ENCODE measurements at regions not wholly inside any gene's neighbourhood (a gene's known extent, or its start where the extent isn't known, plus 50 kb on each side); places are given as distances from the start of the nearest gene placed in this dataset.
"Not testable (repeated sequence)": the region's sequence is repeated elsewhere in the genome, so short reads cannot be mapped to it uniquely, and the experiment has no call there.

DNA sequence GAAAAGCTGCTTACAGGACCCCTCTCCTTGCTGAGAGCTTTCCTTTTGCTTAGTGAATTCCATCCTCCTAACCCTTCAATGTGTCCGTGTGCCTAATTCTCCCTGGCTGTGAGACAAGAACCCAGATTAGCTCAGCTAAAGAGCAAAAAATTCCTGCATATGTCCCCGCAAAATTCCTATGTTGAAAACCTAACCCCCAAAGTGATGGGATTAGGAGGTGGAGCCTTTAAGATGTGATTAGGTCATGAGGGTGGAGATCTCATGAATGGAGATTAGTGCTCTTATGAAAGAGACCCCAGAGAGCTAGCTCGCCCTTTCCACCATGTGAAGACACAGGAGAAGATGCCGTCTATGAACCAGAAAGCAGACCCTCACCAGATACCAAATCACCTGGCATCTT, 503.0 kb upstream of the DIAPH2 start:
- DNase-seq (ENCODE audit: extremely low read depth, low read depth) = no peak

DNA sequence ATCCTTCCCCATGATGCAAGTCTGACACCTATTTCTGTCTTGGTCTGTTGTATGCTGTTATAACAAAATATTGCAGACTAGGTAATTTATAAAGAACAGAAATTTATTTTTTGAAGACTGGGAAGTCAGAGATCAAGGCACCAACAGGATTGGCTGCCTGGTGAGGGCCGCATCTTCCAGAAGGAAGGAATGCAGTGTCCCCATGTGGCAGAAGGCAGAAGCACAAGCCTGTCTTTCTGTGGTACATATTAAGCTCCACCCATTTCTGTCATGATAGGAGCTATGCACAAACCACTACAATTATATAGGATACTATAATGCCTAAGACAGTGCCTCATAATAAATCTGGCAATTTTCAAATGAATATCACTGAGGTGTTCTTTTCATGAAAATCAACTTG, 502.3 kb upstream of the DIAPH2 start:
- DNase-seq (ENCODE audit: extremely low read depth, low read depth) = peak; percentile 33

DNA sequence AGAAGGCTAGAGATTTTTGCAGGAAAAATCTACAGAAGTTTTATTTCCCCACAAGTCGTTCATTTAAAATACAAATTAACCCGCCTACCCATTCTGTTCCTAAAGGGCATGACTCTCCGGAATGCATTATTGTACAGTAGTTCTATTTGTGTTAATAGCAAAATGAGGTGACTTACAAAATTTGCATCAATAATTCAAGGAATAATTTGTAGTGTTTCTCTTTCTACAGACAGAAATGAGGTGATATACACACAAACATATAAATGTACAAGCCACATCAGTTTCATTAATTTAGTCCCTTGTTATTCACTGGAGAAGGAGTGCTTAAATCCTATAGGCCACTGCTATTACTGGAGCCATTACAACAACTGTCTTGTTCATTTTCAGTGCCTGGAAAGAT, 501.3 kb upstream of the DIAPH2 start:
- DNase-seq (ENCODE audit: extremely low read depth, low read depth) = no peak

DNA sequence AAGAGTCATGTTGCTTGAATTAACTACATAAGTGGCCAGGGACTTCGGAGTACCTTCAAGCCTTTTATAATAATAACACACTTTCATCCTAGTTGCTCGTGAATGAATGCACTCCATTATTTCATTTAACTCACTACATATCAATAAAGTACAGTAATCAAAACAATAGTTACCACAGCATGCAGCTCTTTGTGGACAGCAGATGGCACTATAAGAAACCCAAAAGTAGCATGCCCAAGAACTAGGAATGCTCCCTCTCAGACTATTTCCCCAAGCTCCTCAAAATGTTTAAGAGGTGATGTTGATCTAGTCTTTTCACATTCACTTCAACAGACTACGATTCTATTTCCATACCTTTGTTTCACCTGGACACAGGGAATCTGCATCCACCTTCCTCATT, 500.8 kb upstream of the DIAPH2 start:
- DNase-seq (ENCODE audit: extremely low read depth, low read depth) = peak; percentile 2

DNA sequence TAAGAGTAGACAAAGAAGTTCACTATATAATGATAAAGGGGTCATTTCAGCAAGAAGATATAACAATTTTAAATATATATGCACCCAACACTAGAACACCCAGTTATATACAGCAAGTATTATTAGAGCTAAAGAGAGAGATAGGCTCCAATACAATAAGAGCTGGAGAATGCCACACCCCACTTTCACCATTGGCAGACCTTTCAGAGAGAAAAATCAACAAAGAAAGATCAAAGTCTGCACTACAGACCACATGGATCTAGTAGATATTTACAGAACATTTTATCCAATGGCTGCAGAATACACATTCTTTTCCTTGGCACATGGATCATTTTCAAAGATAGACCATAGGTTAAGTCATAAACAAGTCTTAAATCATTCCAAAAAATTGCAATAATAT, 479.7 kb upstream of the DIAPH2 start:
- DNase-seq (ENCODE audit: extremely low read depth, low read depth) = no peak

DNA sequence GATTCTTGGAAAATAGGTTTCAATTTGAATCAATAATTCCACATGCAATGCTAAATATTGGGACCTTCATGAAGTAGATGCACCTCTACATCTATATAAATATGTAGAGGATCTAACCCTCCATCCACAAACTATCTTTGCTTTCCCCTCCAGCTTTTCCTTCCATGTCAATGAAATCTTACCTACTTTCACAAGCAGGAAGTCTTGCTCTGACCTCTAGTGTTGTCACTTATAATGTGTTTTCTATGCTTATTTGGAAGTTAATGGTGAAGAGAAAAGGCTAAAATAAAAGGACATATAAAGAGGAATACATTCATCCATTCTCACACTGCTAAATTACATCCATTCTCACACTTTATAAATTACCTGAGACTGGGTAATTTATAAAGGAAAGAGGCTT, 472.7 kb upstream of the DIAPH2 start:
- DNase-seq (ENCODE audit: extremely low read depth, low read depth) = no peak

DNA sequence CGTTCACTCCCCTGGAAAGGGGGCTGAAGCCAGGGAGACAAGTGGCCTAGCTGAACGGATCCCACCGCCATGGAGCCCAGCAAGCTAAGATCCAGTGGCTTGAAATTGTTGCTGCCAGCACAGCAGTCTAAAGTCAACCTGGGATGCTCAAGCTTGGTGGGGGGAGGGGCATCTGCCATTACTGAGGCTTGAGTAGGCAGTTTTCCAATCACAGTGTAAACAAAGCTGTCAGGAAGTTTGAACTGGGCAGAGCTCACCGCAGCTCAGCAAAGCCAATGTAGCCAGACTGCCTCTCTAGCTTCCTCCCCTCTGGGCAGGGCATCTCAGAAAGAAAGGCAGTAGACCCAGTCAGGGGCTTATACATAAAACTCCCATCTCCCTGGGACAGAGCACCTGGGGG, 470.0 kb upstream of the DIAPH2 start:
- DNase-seq (ENCODE audit: extremely low read depth, low read depth) = not testable (repeated sequence)

DNA sequence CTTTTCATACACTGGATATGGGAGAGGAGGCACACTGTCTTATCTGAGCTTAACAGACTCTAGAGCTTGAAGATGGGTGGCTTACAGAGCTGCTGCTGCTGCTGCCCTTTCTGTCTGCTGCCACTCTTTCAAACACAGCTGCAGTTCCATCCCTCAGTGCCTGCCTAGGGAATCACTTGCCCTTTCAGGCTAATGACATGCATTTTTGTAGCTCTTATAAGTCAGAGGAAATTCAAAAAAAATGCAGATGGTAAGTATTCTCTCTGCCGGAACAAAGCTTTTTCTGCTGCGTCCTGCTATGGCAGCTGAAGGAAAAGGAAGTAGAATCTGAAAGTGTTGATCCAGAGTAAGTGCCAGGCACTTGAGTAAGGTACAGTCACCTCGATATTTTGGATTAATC, 460.4 kb upstream of the DIAPH2 start:
- no peak for DNase-seq (ENCODE audit: extremely low read depth, low read depth)

DNA sequence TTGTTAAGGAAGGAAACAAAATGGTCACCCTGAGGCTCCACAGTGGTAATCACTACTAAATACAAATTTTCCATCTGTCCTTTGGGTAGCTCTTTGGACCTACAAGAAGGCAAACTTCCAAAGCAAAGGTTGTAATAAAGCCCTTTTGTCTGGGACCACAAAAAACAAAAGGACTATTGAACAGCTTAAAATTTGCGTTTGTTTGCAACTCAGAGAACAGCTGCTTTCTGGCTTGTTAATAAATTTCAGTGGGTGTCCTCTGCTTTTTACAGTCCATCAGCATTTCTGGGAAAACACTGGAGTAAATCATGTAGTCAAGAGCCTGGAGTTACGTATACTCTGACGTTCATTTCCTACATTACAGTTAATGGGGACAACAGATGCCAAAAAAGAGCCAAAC, 439.7 kb upstream of the DIAPH2 start:
- no peak for DNase-seq (ENCODE audit: extremely low read depth, low read depth)

DNA sequence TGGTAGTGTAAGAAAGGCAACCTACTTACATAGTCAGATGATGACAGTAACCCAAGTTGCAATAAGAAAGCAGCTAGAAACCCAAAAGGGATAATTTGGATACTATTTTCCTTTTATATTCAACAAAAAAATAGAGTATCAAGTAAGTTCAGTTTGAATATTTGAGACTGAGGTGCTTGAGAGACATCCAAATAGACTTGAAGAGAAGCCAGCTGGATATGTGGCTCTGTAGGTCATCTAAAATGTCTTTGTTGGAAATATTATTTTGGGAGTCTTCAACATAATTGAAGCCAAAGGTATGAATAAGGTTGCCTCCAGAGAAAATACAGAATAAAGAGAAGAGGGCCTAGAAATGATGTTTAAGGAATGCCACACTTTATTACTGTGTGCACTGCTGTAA, 438.2 kb upstream of the DIAPH2 start:
- no peak for DNase-seq (ENCODE audit: extremely low read depth, low read depth)

Small RNA genes lying in the stretch of these regions (small RNA-seq; reads per million reads assigned to genes)
- gene AL022161.1 (0 reads per million in 2 experiments), gene RN7SL379P (0 reads per million in 2 experiments), gene RNA5SP510 (0 to 0.06 reads per million in 2 experiments), gene RPS29P28 (0 reads per million in 2 experiments)

Measured in NCI-H460 (cell line).